Mesothelial cell of epicardium (in vitro differentiated cells): ENCODE measurements at regions not wholly inside any gene's neighbourhood (a gene's known extent, or its start where the extent isn't known, plus 50 kb on each side); places are given as distances from the start of the nearest gene placed in this dataset.

Experiments used
- DNase-seq, 2 experiments: peaks; one replicate each; pipeline ENCODE4 v3.0.0; 2021; ENCODE audit warnings: low spot score in 2 of 2; ENCODE audit not compliant: unreplicated experiment in 2 of 2
- H3K27ac Mint-ChIP-seq: 2 replicates; pipeline ENCODE4 v1.8.0; 2021; ENCODE audit warnings: mixed read lengths
- H3K27me3 Mint-ChIP-seq: 2 replicates; pipeline ENCODE4 v1.8.0; 2021; ENCODE audit warnings: low read depth, mixed read lengths
- H3K36me3 Mint-ChIP-seq: 2 replicates; pipeline ENCODE4 v1.8.0; 2021; ENCODE audit warnings: mixed read lengths
- H3K4me1 Mint-ChIP-seq: 2 replicates; pipeline ENCODE4 v1.8.0; 2021; ENCODE audit warnings: mixed read lengths
- H3K4me3 Mint-ChIP-seq: 2 replicates; pipeline ENCODE4 v1.8.0; 2021; ENCODE audit warnings: mild to moderate bottlenecking, moderate library complexity, mixed read lengths
- H3K9me3 Mint-ChIP-seq: 2 replicates; pipeline ENCODE4 v1.8.0; 2021; ENCODE audit warnings: mixed read lengths
- TF ChIP-seq, protein P1 (sequence below): fragments of 200-600 bp; sonication (generic); IDR thresholded peaks from one replicate; pipeline ENCODE4 v1.5.0; 2021; ENCODE audit warnings: antibody characterized with exemption; ENCODE audit not compliant: unreplicated experiment

DNA sequence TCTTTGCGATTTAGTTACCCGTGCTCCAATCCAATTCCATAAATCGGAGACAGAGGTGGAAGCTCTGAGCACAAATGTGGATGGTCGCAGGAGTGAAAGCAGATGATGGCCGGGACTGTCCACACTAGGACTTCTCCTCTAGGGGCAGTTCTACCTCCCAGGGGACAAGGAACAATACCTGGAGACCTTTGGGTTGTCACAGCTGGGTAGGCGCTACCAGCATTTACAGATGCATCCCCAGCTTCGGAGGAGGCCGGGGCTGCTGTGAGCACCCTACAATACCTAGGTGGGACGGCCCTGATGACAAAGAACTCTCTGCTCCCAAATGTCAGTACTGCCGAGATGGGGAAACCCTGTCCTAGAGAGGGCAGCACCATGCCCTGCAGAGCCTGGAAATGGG lies 195.9 kb upstream of the CDH4 start:
- Mint-ChIP-seq H3K27ac (no peak overlapping the region), H3K4me3 (no peak overlapping the region), H3K36me3 (no peaks in the 10 kb centered on the region), H3K27me3 (peaks cover 26% of the 10 kb centered on the region), H3K9me3 (no peaks in the 10 kb centered on the region), H3K4me1 (no peaks in the 10 kb centered on the region)
- no peak for DNase-seq
- TF ChIP-seq, protein P1, sequence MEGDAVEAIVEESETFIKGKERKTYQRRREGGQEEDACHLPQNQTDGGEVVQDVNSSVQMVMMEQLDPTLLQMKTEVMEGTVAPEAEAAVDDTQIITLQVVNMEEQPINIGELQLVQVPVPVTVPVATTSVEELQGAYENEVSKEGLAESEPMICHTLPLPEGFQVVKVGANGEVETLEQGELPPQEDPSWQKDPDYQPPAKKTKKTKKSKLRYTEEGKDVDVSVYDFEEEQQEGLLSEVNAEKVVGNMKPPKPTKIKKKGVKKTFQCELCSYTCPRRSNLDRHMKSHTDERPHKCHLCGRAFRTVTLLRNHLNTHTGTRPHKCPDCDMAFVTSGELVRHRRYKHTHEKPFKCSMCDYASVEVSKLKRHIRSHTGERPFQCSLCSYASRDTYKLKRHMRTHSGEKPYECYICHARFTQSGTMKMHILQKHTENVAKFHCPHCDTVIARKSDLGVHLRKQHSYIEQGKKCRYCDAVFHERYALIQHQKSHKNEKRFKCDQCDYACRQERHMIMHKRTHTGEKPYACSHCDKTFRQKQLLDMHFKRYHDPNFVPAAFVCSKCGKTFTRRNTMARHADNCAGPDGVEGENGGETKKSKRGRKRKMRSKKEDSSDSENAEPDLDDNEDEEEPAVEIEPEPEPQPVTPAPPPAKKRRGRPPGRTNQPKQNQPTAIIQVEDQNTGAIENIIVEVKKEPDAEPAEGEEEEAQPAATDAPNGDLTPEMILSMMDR: no peak

DNA sequence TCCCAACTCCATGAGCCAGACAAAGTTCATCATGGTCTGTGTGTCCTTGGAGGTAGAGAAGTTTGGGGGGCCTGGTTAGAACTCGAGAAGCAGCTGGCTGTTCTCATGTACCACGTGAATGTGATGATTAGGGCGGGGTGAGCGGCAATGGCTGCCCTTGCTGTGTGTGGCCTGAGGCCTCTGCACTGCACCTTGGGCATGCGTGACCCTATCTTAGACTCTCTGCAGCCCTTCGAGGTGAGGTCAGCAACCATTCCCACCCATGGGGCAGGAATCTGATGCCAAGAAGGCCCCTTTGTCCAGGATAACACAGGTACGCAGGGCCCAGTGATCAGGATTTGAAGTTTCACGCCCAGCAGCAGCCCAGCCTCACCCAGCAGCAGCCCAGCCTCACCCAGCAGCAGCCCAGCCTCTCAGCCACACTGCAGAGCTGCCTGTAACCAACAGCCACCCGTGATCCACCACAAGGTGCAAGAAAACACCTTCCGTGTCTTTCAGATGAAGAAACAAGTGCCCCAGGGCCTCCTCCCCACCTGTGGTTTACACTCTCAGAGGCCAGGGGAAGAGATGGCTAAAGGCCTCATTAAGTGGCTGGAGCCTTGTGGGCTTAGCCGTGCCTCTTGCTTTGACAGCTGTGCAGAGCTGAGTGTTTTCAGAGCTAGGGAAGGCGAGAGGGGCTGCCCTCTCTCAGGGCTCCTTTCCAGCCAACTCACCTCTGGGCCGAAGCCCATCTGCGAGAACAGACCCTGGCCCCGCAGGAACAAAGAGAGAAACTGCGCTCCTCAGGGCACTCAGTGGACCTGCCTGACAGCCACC lies 195.2 kb upstream of the CDH4 start:
- no peak overlapping the region for H3K27ac Mint-ChIP-seq
- TF ChIP-seq, protein P1: no peak
- no peak for DNase-seq
- H3K9me3 Mint-ChIP-seq: no peaks in the 10 kb centered on the region
- no peaks in the 10 kb centered on the region for H3K36me3 Mint-ChIP-seq
- no peak overlapping the region for H3K4me3 Mint-ChIP-seq
- H3K4me1 Mint-ChIP-seq: no peaks in the 10 kb centered on the region
- peaks cover 26% of the 10 kb centered on the region for H3K27me3 Mint-ChIP-seq

DNA sequence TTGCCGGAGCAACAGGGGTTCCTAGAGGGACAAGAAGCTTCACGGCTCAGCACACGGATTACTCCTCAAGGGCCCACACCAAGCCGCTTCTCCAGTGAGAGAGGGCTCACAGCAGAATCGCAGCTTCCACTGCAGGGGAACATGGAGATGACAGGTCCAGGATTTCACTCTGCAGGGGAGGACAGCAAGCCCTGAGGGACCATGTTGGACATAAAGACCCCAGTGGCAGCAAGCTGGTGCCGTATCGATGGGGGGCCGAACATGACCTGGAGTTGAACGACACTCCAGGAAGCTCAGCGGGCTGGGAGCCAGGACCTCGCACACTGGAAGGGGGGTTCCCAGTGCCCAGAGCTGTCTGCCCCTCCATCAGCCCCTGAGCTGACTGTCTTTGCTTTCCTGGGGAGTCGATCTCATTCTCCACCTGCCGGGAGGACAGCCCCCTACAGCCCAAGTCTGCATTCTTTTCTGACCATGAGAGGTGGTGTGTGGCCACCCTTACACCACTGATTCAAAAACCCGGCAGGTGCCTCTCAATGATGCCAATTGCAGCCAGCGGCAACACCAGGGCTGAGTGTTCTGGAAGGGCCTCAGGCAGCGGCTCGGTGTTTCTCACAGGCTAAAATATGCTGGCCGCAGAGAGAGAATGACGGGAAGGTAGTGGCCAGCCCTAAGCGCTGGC lies 194.5 kb upstream of the CDH4 start:
- H3K4me1 Mint-ChIP-seq: no peaks in the 10 kb centered on the region
- peaks cover 26% of the 10 kb centered on the region for H3K27me3 Mint-ChIP-seq
- TF ChIP-seq, protein P1: no peak
- no peaks in the 10 kb centered on the region for H3K36me3 Mint-ChIP-seq
- H3K27ac Mint-ChIP-seq: no peak overlapping the region
- H3K4me3 Mint-ChIP-seq: no peak overlapping the region
- no peaks in the 10 kb centered on the region for H3K9me3 Mint-ChIP-seq
- DNase-seq: no peak

- Mint-ChIP-seq H3K9me3 (no peaks in the 10 kb centered on the region), H3K27me3 (peaks cover 10% of the 10 kb centered on the region), H3K27ac (no peak overlapping the region), H3K4me1 (no peaks in the 10 kb centered on the region), H3K36me3 (no peaks in the 10 kb centered on the region), H3K4me3 (no peak overlapping the region)
- TF ChIP-seq, protein P1: no peak
- no peak for DNase-seq
These were observed 190.1 kb upstream of the CDH4 start for GRCh38 chr20:61061981-61062380.

DNA sequence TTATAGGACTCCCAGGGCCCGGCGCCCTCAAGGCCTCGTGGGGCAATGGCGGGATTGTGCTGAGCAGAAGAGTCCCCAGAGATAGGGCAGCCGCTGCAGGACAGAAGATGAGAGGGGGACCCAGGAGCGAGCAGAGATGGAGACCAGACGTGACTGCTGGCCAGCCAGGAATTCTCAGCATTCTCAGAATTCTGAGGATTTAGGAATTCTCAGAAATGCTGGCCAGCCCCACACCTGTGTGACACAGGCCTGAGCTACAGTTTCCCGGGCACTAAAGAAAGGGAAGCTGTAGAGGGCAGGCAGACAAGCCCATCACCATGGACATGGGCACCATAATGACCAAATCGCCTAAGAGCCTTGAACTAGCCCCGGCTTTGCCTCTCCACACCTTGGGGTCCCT lies 186.2 kb upstream of the CDH4 start:
- no peak overlapping the region for H3K27ac Mint-ChIP-seq
- no peaks in the 10 kb centered on the region for H3K36me3 Mint-ChIP-seq
- H3K4me1 Mint-ChIP-seq: no peaks in the 10 kb centered on the region
- H3K27me3 Mint-ChIP-seq: no peaks in the 10 kb centered on the region
- no peak for DNase-seq
- H3K4me3 Mint-ChIP-seq: no peak overlapping the region
- no peaks in the 10 kb centered on the region for H3K9me3 Mint-ChIP-seq
- TF ChIP-seq, protein P1: no peak
